Hematopoietic multipotent progenitor cell (in vitro differentiated cells): ENCODE measurements at regions not wholly inside any gene's neighbourhood (a gene's known extent, or its start where the extent isn't known, plus 50 kb on each side); places are given as distances from the start of the nearest gene placed in this dataset.

Source experiments
- DNase-seq, 3 donors: peaks; one replicate each; pipeline ENCODE4 v3.0.0-alpha.2; 2011 to 2015; ENCODE audit warnings: low read depth in 2 of 3, low spot score in 2 of 3

GRCh38 chr7:3218411-3219225, 82.4 kb upstream of the SDK1 start:
- no peak for DNase-seq

- no peak for DNase-seq
Observed at GRCh38 chr7:3229904-3230470, 71.1 kb upstream of the SDK1 start.

GRCh38 chr7:3230908-3231307, 70.1 kb upstream of the SDK1 start:
- DNase-seq = no peak

- no peak for DNase-seq
Observed at GRCh38 chr7:3232228-3232627, 68.8 kb upstream of the SDK1 start.

- DNase-seq = no peak
Observed at GRCh38 chr7:3233301-3233700, 67.8 kb upstream of the SDK1 start.

- no peak for DNase-seq
Observed at GRCh38 chr7:3234051-3234450, 67.0 kb upstream of the SDK1 start.

GRCh38 chr7:3234851-3235250, 66.2 kb upstream of the SDK1 start:
- DNase-seq = no peak

- no peak for DNase-seq
Observed at GRCh38 chr7:3235322-3235721, 65.7 kb upstream of the SDK1 start.

GRCh38 chr7:3236268-3236667, 64.8 kb upstream of the SDK1 start:
- DNase-seq = no peak

- DNase-seq = no peak
Observed at GRCh38 chr7:3238525-3239210, 62.4 kb upstream of the SDK1 start.

GRCh38 chr7:3239291-3239691, 61.8 kb upstream of the SDK1 start:
- no peak for DNase-seq

- DNase-seq = no peak
Observed at GRCh38 chr7:3240826-3241430, 60.1 kb upstream of the SDK1 start.

GRCh38 chr7:3241686-3242258, 59.3 kb upstream of the SDK1 start:
- DNase-seq = no peak

GRCh38 chr7:3242398-3242972, 58.6 kb upstream of the SDK1 start:
- DNase-seq = no peak

- no peak for DNase-seq
Observed at GRCh38 chr7:3243256-3243655, 57.8 kb upstream of the SDK1 start.

GRCh38 chr7:3243680-3244079, 57.4 kb upstream of the SDK1 start:
- no peak for DNase-seq

- no peak for DNase-seq
Observed at GRCh38 chr7:3244241-3244814, 56.7 kb upstream of the SDK1 start.

GRCh38 chr7:3245077-3245476, 56.0 kb upstream of the SDK1 start:
- no peak for DNase-seq

- DNase-seq = no peak
Observed at GRCh38 chr7:3245721-3246120, 55.3 kb upstream of the SDK1 start.

- no peak for DNase-seq
Observed at GRCh38 chr7:3246127-3246526, 54.9 kb upstream of the SDK1 start.

GRCh38 chr7:3246651-3247050, 54.4 kb upstream of the SDK1 start:
- DNase-seq = no peak
